ENCODE measurements at regions not wholly inside any gene's neighbourhood (a gene's known extent, or its start where the extent isn't known, plus 50 kb on each side); places are given as distances from the start of the nearest gene placed in this dataset.

GRCh38 chr4:123666486-123666885, 269.9 kb downstream of the SPRY1 start:
- H3K4me1 Mint-ChIP-seq = peaks cover 0 to 4% (median 1%) of the 10 kb centered on the region in 7 donors
- H3K36me3 ChIP-seq (ENCODE audit: control insufficient read depth in 2 of 3, insufficient read depth in 3 of 3, low read length in 3 of 3) = no peaks in the 10 kb centered on the region
- H3K9me3 ChIP-seq (ENCODE audit: control insufficient read depth in 2 of 3, low read length in 3 of 3) = no peaks in the 10 kb centered on the region
- H3K27me3 ChIP-seq (ENCODE audit: control insufficient read depth in 2 of 2, insufficient read depth in 2 of 2, low read length in 2 of 2) = no peaks in the 10 kb centered on the region
- peaks cover 0 to 53% (median 12%) of the 10 kb centered on the region in 5 donors for H3K27me3 Mint-ChIP-seq
- no peaks in the 10 kb centered on the region for H3K4me1 ChIP-seq (ENCODE audit: control insufficient read depth in 2 of 2, insufficient read depth in 2 of 2, low read length in 2 of 2)
- CTCF ChIA-PET = no interaction called here
- no peak overlapping the region for H3K4me3 Mint-ChIP-seq
- no peak overlapping the region for H3K4me3 ChIP-seq (ENCODE audit: low read length)
- POLR2A ChIA-PET = no interaction called here
- H3K9me3 Mint-ChIP-seq = peaks cover 0 to 5% (median 0%) of the 10 kb centered on the region in 11 donors
- intact Hi-C loops (cut with micrococcal nuclease) = no loop called here
- ATAC-seq = no peak
- no peak for DNase-seq
- no peak overlapping the region for H3K27ac Mint-ChIP-seq
- H3K36me3 Mint-ChIP-seq = no peaks in the 10 kb centered on the region
- H3K27ac ChIP-seq (ENCODE audit: low read depth, low read length) = no peak overlapping the region

GRCh38 chr4:123667496-123667895, 270.9 kb downstream of the SPRY1 start:
- H3K27ac Mint-ChIP-seq = no peak overlapping the region
- Histone ChIP-seq H3K27ac (ENCODE audit: low read depth, low read length) (no peak overlapping the region), H3K27me3 (ENCODE audit: control insufficient read depth in 2 of 2, insufficient read depth in 2 of 2, low read length in 2 of 2) (no peaks in the 10 kb centered on the region), H3K4me1 (ENCODE audit: control insufficient read depth in 2 of 2, insufficient read depth in 2 of 2, low read length in 2 of 2) (no peaks in the 10 kb centered on the region), H3K4me3 (ENCODE audit: low read length) (no peak overlapping the region), H3K9me3 (ENCODE audit: control insufficient read depth in 2 of 3, low read length in 3 of 3) (no peaks in the 10 kb centered on the region), H3K36me3 (ENCODE audit: control insufficient read depth in 2 of 3, insufficient read depth in 3 of 3, low read length in 3 of 3) (no peaks in the 10 kb centered on the region)
- ChIA-PET CTCF (no interaction called here), POLR2A (no interaction called here)
- peaks cover 0 to 5% (median 0%) of the 10 kb centered on the region in 11 donors for H3K9me3 Mint-ChIP-seq
- peaks cover 0 to 1% (median 0%) of the 10 kb centered on the region in 5 donors for H3K36me3 Mint-ChIP-seq
- no peak for DNase-seq
- no peak overlapping the region for H3K4me3 Mint-ChIP-seq
- peaks cover 0 to 54% (median 12%) of the 10 kb centered on the region in 5 donors for H3K27me3 Mint-ChIP-seq
- no peak for ATAC-seq
- intact Hi-C loops (cut with micrococcal nuclease) = no loop called here
- peaks cover 0 to 12% (median 5%) of the 10 kb centered on the region in 7 donors for H3K4me1 Mint-ChIP-seq

GRCh38 chr4:123667991-123668390, 271.4 kb downstream of the SPRY1 start:
- Mint-ChIP-seq H3K9me3 (peaks cover 0 to 5% (median 0%) of the 10 kb centered on the region in 11 donors), H3K27ac (no peak overlapping the region), H3K4me1 (peaks cover 0 to 14% (median 6%) of the 10 kb centered on the region in 7 donors), H3K4me3 (no peak overlapping the region), H3K36me3 (peaks cover 0 to 1% (median 0%) of the 10 kb centered on the region in 5 donors), H3K27me3 (peaks cover 0 to 53% (median 12%) of the 10 kb centered on the region in 5 donors)
- no peaks in the 10 kb centered on the region for H3K27me3 ChIP-seq (ENCODE audit: control insufficient read depth in 2 of 2, insufficient read depth in 2 of 2, low read length in 2 of 2)
- CTCF ChIA-PET = no interaction called here
- H3K27ac ChIP-seq (ENCODE audit: low read depth, low read length) = no peak overlapping the region
- H3K36me3 ChIP-seq (ENCODE audit: control insufficient read depth in 2 of 3, insufficient read depth in 3 of 3, low read length in 3 of 3) = no peaks in the 10 kb centered on the region
- no peak overlapping the region for H3K4me3 ChIP-seq (ENCODE audit: low read length)
- H3K4me1 ChIP-seq (ENCODE audit: control insufficient read depth in 2 of 2, insufficient read depth in 2 of 2, low read length in 2 of 2) = no peaks in the 10 kb centered on the region
- no peak for ATAC-seq
- no peaks in the 10 kb centered on the region for H3K9me3 ChIP-seq (ENCODE audit: control insufficient read depth in 2 of 3, low read length in 3 of 3)
- DNase-seq = no peak
- POLR2A ChIA-PET = no interaction called here
- intact Hi-C loops (cut with micrococcal nuclease) = no loop called here

GRCh38 chr4:123671636-123672404, 275.2 kb downstream of the SPRY1 start:
- Histone ChIP-seq H3K36me3 (ENCODE audit: control insufficient read depth in 2 of 3, insufficient read depth in 3 of 3, low read length in 3 of 3) (no peaks in the 10 kb centered on the region), H3K9me3 (ENCODE audit: control insufficient read depth in 2 of 3, low read length in 3 of 3) (no peaks in the 10 kb centered on the region), H3K27me3 (ENCODE audit: control insufficient read depth in 2 of 2, insufficient read depth in 2 of 2, low read length in 2 of 2) (no peaks in the 10 kb centered on the region), H3K4me1 (ENCODE audit: control insufficient read depth in 2 of 2, insufficient read depth in 2 of 2, low read length in 2 of 2) (no peaks in the 10 kb centered on the region), H3K4me3 (ENCODE audit: low read length) (no peak overlapping the region), H3K27ac (ENCODE audit: low read depth, low read length) (no peak overlapping the region)
- intact Hi-C loops (cut with micrococcal nuclease) = loop anchor here in 1 of 2 donors (1.0 kb wide), 1 partner anchor 274 kb away; no protein-coding TSS in a partner anchor
- ChIA-PET CTCF (interaction anchor here (0.9 kb wide), 1 partner anchor 281 kb away, joined by 4 read pairs; no protein-coding TSS in a partner anchor), POLR2A (no interaction called here)
- H3K27me3 Mint-ChIP-seq = peaks cover 0 to 65% (median 10%) of the 10 kb centered on the region in 5 donors
- H3K9me3 Mint-ChIP-seq = peaks cover 0 to 5% (median 0%) of the 10 kb centered on the region in 11 donors
- DNase-seq (peak in 1 of 9 donors; percentile 35), ATAC-seq (no peak)
- peak overlapping the region in 1 of 9 donors; percentile 64 for H3K27ac Mint-ChIP-seq
- H3K4me3 Mint-ChIP-seq = peak overlapping the region in 2 of 10 donors; percentile 43 to 55
- peaks cover 0 to 1% (median 0%) of the 10 kb centered on the region in 5 donors for H3K36me3 Mint-ChIP-seq
- H3K4me1 Mint-ChIP-seq = peaks cover 0 to 26% (median 6%) of the 10 kb centered on the region in 7 donors

GRCh38 chr4:123672987-123673386, 276.4 kb downstream of the SPRY1 start:
- no peaks in the 10 kb centered on the region for H3K36me3 ChIP-seq (ENCODE audit: control insufficient read depth in 2 of 3, insufficient read depth in 3 of 3, low read length in 3 of 3)
- no peak overlapping the region for H3K27ac ChIP-seq (ENCODE audit: low read depth, low read length)
- CTCF ChIA-PET = no interaction called here
- peaks cover 0 to 63% (median 6%) of the 10 kb centered on the region in 5 donors for H3K27me3 Mint-ChIP-seq
- peaks cover 0 to 1% (median 0%) of the 10 kb centered on the region in 5 donors for H3K36me3 Mint-ChIP-seq
- H3K4me3 Mint-ChIP-seq = no peak overlapping the region
- H3K4me1 Mint-ChIP-seq = peaks cover 0 to 26% (median 6%) of the 10 kb centered on the region in 7 donors
- DNase-seq (no peak), ATAC-seq (peak; percentile 20)
- no peaks in the 10 kb centered on the region for H3K4me1 ChIP-seq (ENCODE audit: control insufficient read depth in 2 of 2, insufficient read depth in 2 of 2, low read length in 2 of 2)
- H3K27ac Mint-ChIP-seq = no peak overlapping the region
- H3K9me3 Mint-ChIP-seq = peaks cover 0 to 5% (median 0%) of the 10 kb centered on the region in 11 donors
- intact Hi-C loops (cut with micrococcal nuclease) = loop anchor here in 1 of 2 donors (1.0 kb wide), 1 partner anchor 275 kb away; no protein-coding TSS in a partner anchor
- H3K9me3 ChIP-seq (ENCODE audit: control insufficient read depth in 2 of 3, low read length in 3 of 3) = no peaks in the 10 kb centered on the region
- POLR2A ChIA-PET = no interaction called here
- no peaks in the 10 kb centered on the region for H3K27me3 ChIP-seq (ENCODE audit: control insufficient read depth in 2 of 2, insufficient read depth in 2 of 2, low read length in 2 of 2)
- no peak overlapping the region for H3K4me3 ChIP-seq (ENCODE audit: low read length)

GRCh38 chr4:123673971-123674370, 277.4 kb downstream of the SPRY1 start:
- peaks cover 0 to 1% (median 0%) of the 10 kb centered on the region in 5 donors for H3K36me3 Mint-ChIP-seq

More at GRCh38 chr4:123673971-123674370, 277.4 kb downstream of the SPRY1 start:
- intact Hi-C loops (cut with micrococcal nuclease) = no loop called here
- no peak overlapping the region for H3K27ac Mint-ChIP-seq
- peaks cover 0 to 26% (median 6%) of the 10 kb centered on the region in 7 donors for H3K4me1 Mint-ChIP-seq
- no peak overlapping the region for H3K4me3 Mint-ChIP-seq
- Histone ChIP-seq H3K27me3 (ENCODE audit: control insufficient read depth in 2 of 2, insufficient read depth in 2 of 2, low read length in 2 of 2) (no peaks in the 10 kb centered on the region), H3K9me3 (ENCODE audit: control insufficient read depth in 2 of 3, low read length in 3 of 3) (no peaks in the 10 kb centered on the region), H3K27ac (ENCODE audit: low read depth, low read length) (no peak overlapping the region), H3K4me1 (ENCODE audit: control insufficient read depth in 2 of 2, insufficient read depth in 2 of 2, low read length in 2 of 2) (no peaks in the 10 kb centered on the region), H3K36me3 (ENCODE audit: control insufficient read depth in 2 of 3, insufficient read depth in 3 of 3, low read length in 3 of 3) (no peaks in the 10 kb centered on the region), H3K4me3 (ENCODE audit: low read length) (no peak overlapping the region)
- DNase-seq (no peak), ATAC-seq (no peak)
- POLR2A ChIA-PET = no interaction called here
- peaks cover 0 to 3% (median 0%) of the 10 kb centered on the region in 11 donors for H3K9me3 Mint-ChIP-seq
- CTCF ChIA-PET = no interaction called here
- H3K27me3 Mint-ChIP-seq = peaks cover 0 to 68% (median 0%) of the 10 kb centered on the region in 5 donors

Measured in naive thymus-derived CD4-positive, alpha-beta T cell (primary cell).